ENCODE measurements at regions not wholly inside any gene's neighbourhood (a gene's known extent, or its start where the extent isn't known, plus 50 kb on each side); places are given as distances from the start of the nearest gene placed in this dataset.

DNA sequence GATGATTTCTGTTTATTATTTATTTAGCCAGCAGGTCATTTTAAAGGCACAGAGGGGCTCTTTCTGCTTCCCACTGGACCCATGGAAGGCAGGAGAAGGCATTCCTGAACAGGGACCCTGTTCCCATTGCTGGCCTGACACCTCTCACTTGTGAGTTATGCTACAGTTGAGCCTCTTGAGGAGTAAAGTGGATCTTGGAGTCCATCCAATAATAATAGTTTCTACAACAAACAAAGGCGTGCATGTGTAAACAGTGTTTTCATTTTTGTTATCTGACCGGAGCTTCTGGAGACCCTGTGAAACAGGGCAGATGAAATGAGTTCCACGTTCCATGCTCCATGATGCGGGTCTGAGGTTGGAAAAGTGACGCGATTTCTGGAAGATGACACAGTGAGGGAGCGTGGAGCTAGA lies 127.3 kb upstream of the HABP2 start:
- peaks cover 32% of the 10 kb centered on the region for H3K27me3 ChIP-seq (ENCODE audit: low read depth)
- no peak overlapping the region for H3K4me3 ChIP-seq
- no peaks in the 10 kb centered on the region for H3K36me3 ChIP-seq
- H3K27ac ChIP-seq (replicated peaks) = no peak overlapping the region
- TF ChIP-seq, protein P1, sequence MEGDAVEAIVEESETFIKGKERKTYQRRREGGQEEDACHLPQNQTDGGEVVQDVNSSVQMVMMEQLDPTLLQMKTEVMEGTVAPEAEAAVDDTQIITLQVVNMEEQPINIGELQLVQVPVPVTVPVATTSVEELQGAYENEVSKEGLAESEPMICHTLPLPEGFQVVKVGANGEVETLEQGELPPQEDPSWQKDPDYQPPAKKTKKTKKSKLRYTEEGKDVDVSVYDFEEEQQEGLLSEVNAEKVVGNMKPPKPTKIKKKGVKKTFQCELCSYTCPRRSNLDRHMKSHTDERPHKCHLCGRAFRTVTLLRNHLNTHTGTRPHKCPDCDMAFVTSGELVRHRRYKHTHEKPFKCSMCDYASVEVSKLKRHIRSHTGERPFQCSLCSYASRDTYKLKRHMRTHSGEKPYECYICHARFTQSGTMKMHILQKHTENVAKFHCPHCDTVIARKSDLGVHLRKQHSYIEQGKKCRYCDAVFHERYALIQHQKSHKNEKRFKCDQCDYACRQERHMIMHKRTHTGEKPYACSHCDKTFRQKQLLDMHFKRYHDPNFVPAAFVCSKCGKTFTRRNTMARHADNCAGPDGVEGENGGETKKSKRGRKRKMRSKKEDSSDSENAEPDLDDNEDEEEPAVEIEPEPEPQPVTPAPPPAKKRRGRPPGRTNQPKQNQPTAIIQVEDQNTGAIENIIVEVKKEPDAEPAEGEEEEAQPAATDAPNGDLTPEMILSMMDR (IDR thresholded peaks at IDR 0.05; ENCODE audit: borderline replicate concordance) = no peak
- peaks cover 7% of the 10 kb centered on the region for H3K9me3 ChIP-seq (replicated peaks)
- DNase-seq = no peak
- peaks cover 12% of the 10 kb centered on the region for H3K4me1 ChIP-seq
- intact Hi-C loops (cut with micrococcal nuclease) = no loop called here

DNA sequence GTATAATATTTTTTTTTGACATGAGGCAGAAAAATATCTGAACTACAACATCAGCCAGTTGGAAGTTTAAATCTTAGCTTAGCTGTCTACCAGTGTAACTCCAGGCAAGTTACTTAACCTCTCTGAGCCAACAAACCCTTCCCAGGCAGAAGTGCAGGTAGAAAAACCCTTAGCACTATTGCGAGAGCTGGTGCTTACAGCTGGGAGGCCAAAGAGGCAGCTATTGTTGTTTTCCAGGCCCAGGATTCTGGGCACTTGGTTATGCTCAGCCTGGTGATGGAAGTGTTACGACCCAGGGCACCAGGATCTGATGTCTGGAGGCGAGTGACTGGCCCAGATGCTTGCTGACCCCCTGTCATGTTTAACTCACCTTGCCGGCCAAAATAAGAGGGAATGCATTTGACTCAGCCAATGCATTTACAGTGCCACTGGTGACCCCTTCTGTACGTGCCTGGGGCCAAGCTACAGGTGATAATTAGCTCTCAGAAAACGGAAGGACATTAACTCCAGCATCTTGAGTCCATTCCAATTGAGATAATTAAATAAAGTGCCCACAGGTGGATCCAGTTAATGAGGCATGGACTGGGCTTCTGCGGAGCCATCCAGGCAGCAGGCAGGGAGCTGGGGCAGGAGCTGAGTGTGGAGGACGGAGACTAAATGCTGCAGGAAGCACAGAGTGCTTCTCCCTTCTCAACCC lies 126.5 kb upstream of the HABP2 start:
- Histone ChIP-seq H3K27ac (replicated peaks) (no peak overlapping the region), H3K9me3 (replicated peaks) (peaks cover 8% of the 10 kb centered on the region), H3K4me3 (no peak overlapping the region), H3K36me3 (no peaks in the 10 kb centered on the region), H3K4me1 (peaks cover 12% of the 10 kb centered on the region), H3K27me3 (ENCODE audit: low read depth) (peaks cover 39% of the 10 kb centered on the region)
- TF ChIP-seq, protein P1 (IDR thresholded peaks at IDR 0.05; ENCODE audit: borderline replicate concordance) = no peak
- no peak for DNase-seq
- intact Hi-C loops (cut with micrococcal nuclease) = no loop called here

DNA sequence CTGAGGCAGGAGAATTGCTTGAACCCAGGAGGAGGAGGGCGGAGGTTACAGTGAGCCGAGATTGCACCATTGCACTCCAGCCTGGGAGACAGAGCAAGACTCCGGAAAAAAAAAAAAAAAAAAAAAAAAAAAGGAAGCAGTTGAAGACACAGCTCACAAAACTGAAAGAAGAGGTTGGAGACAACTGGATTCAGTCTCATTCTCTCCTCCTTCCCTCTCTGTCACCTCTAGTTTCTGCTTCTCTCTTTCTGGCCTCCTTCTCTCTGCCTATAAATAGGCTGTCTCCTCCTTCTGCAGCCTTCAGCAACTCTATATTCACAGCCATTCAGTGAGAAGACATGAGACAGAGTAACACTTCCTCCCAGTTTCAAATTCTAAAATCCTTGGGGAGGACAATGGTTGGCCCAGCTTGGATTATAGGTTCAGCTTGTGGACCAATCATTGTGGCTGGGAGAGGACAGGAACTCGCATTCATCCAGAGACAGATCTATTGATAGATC lies 125.6 kb upstream of the HABP2 start:
- Histone ChIP-seq H3K27ac (replicated peaks) (no peak overlapping the region), H3K4me1 (peaks cover 12% of the 10 kb centered on the region), H3K4me3 (no peak overlapping the region), H3K27me3 (ENCODE audit: low read depth) (peaks cover 36% of the 10 kb centered on the region), H3K9me3 (replicated peaks) (peaks cover 8% of the 10 kb centered on the region), H3K36me3 (no peaks in the 10 kb centered on the region)
- TF ChIP-seq, protein P1 (IDR thresholded peaks at IDR 0.05; ENCODE audit: borderline replicate concordance) = no peak
- intact Hi-C loops (cut with micrococcal nuclease) = no loop called here
- no peak for DNase-seq

DNA sequence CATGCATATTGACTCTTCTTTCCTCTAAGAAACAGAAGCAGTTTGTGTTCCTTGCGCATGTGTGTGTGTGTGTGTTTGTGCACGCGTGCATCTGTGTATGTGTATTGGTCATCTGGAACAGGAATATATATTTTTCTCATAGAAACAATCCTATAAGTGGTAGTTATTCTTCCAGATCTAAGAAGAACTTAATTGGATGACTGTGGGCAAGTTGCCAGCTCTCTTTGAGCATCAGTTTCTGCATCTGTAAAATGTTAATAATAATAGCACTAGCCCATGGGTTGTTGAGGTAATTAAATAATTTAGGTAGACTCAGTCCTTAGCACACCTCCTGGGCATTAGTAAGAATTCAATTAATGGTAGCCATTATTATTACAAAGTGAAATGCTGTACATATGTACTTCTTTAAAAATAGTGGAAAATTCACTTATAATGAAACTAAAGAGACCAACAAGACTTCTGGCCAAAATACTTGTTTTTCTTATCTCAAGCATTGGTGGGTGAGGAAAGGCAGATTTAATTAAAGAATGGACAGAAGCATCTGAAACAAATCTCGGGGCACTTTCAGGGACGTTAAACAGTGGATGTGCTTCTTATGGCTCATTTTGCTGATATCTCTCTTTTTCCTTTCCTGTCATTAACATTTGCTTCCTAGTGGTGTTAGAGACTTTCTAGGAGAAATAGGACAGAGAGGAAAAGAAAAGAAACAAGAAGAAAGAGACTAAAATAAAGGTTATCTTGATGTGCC lies 124.9 kb upstream of the HABP2 start:
- H3K27me3 ChIP-seq (ENCODE audit: low read depth) = peaks cover 34% of the 10 kb centered on the region
- TF ChIP-seq, protein P1 (IDR thresholded peaks at IDR 0.05; ENCODE audit: borderline replicate concordance) = no peak
- no peak for DNase-seq

DNA sequence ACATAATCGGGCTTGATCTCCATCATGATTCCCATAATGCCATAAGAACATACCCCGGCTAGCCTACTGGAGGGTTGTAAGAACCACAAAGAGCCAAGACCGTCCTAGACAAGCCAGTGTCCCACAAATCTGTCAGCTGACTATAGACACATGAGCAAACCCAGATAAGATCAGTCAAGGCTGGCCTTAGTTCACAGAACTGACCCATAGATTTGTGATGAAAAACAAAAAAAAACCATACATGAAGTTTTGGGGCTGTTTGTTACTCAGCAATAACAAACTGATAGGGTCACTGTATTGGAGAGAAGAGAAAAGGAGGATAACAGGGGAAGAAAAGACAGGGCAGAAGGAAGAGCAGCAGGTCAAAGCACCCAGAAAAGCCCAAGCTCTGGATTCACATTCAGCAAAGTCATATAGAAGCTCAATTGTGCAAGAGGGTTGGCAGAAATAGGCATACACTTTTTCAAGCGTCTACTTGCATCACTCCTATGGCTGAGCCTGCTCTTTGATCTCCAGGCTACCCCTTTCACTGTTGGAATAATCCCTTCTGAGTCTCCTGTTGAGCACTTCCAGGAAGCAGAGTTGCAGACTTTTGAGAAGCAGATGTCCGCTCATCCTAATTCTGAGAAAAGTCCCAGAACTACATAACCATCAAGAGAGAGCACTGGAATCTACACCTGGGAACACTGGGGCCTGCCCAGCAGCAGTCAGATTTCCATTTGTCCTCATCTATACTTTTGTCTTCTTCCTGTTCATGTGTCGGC lies 122.0 kb upstream of the HABP2 start:
- Histone ChIP-seq H3K9me3 (replicated peaks) (peaks cover 8% of the 10 kb centered on the region), H3K4me1 (no peaks in the 10 kb centered on the region), H3K4me3 (no peak overlapping the region), H3K27me3 (ENCODE audit: low read depth) (peaks cover 25% of the 10 kb centered on the region), H3K27ac (replicated peaks) (no peak overlapping the region), H3K36me3 (no peaks in the 10 kb centered on the region)
- intact Hi-C loops (cut with micrococcal nuclease) = no loop called here
- TF ChIP-seq, protein P1 (IDR thresholded peaks at IDR 0.05; ENCODE audit: borderline replicate concordance) = no peak
- no peak for DNase-seq

More for the DNA sequence above, 124.9 kb upstream of the HABP2 start:
- Histone ChIP-seq H3K4me3 (no peak overlapping the region), H3K9me3 (replicated peaks) (peaks cover 8% of the 10 kb centered on the region), H3K36me3 (no peaks in the 10 kb centered on the region), H3K27ac (replicated peaks) (no peak overlapping the region), H3K4me1 (peaks cover 12% of the 10 kb centered on the region)
- intact Hi-C loops (cut with micrococcal nuclease) = no loop called here

All from left ventricle myocardium inferior (tissue), 1 donor.